ENCODE measurements at regions not wholly inside any gene's neighbourhood (a gene's known extent, or its start where the extent isn't known, plus 50 kb on each side); places are given as distances from the start of the nearest gene placed in this dataset.

DNA sequence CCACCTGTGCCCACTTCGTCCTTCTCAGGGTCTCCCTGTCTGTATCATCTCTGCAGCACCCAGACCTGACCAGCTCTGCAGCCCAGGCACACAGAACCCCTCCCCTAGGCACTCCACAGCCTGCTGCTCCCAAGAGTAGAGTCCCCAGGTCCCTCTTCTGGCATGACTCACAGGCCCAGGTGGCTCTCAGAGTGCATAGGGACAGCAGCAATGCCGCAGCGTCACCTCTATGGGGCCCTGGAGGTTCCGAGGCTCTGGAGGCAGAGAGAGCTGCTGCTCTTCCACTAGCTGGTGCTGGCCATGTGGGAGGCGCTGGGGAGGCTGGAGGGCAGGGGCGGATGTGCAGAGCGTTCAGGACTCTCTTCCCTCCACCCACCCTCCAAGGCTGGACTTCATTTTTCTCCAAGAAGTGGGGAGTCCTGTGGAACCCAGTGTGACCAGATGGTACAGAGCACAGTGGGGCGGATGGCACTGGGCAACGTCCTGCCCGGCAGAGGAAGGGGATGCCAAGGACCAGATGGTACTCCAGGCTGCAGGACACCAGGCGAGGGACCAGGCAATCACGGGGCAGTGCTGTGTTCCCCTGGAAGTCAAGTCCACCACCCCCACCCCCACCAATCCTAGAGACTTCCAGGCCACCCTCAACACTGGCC lies 151.7 kb downstream of the RBFOX3 start:
- DNase-seq (ENCODE audit: low read depth), result no peak
- no peak overlapping the region for H3K4me3 ChIP-seq (ENCODE audit: low read depth, low read length)
- TF ChIP-seq, protein P1, sequence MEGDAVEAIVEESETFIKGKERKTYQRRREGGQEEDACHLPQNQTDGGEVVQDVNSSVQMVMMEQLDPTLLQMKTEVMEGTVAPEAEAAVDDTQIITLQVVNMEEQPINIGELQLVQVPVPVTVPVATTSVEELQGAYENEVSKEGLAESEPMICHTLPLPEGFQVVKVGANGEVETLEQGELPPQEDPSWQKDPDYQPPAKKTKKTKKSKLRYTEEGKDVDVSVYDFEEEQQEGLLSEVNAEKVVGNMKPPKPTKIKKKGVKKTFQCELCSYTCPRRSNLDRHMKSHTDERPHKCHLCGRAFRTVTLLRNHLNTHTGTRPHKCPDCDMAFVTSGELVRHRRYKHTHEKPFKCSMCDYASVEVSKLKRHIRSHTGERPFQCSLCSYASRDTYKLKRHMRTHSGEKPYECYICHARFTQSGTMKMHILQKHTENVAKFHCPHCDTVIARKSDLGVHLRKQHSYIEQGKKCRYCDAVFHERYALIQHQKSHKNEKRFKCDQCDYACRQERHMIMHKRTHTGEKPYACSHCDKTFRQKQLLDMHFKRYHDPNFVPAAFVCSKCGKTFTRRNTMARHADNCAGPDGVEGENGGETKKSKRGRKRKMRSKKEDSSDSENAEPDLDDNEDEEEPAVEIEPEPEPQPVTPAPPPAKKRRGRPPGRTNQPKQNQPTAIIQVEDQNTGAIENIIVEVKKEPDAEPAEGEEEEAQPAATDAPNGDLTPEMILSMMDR (IDR thresholded peaks at IDR 0.05; ENCODE audit: insufficient read depth, low read length), result no peak

DNA sequence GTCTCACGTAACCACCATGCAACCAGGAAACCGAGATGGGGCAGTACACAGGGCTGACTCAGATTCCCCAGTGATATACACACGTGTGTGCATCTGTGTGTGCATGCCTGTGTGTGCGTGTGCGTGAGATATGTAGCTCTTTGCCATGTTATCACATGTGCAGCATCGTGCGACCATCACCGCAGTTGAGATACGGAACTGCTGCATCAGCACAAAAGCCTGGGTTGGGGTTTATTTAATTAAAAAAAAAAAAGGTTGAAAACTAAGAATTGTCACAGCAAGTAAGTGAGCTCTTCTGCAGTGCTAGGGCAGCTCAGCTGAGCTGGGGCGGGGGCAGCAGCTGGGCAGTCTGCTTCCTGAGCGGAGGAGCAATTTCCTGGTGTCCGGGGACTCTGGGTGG lies 152.5 kb downstream of the RBFOX3 start:
- DNase-seq (ENCODE audit: low read depth), result no peak
- H3K4me3 ChIP-seq (ENCODE audit: low read depth, low read length), result no peak overlapping the region
- TF ChIP-seq, protein P1 (IDR thresholded peaks at IDR 0.05; ENCODE audit: insufficient read depth, low read length), result no peak

DNA sequence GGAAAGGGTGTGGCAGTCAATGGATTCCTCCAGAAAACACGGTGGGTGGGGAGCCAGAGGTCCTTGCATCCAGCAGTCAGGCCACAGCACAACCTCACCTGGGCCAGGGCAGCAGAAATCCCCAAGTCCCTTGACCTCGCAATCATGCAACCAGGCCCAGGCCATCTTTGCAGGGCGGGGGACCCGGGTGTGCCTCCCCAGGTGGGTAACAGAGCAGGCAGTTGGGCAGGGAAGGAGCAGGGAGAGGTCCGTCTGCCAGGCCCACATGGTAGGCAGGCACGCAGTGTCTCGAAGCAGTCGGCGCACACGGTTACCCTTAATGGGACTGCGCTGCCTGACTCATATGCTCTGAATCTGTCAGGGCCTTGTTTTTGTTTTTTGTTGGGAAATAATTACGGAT lies 153.0 kb downstream of the RBFOX3 start:
- TF ChIP-seq, protein P1 (IDR thresholded peaks at IDR 0.05; ENCODE audit: insufficient read depth, low read length), result no peak

DNA sequence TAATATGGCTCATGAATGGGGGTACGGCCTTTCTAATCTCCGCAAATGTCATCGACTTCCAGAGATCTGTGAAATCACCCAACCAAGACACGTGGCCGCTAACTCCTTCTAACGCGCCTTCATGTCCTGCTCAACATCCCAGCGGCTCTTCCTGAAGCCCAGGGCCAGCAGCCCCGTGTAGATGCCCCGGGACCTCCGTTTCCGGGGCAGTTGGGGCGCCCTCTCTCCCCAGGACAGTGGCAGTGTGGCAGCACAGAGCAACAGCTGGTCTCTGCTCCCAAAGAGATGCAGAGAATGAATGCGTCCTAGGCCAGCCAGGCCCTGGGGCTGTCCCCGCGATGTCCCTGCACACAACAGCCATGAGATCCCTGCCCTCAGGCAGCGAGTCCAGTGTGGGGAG lies 153.5 kb downstream of the RBFOX3 start:
- DNase-seq (ENCODE audit: low read depth), result no peak
- TF ChIP-seq, protein P1 (IDR thresholded peaks at IDR 0.05; ENCODE audit: insufficient read depth, low read length), result no peak
- no peak overlapping the region for H3K4me3 ChIP-seq (ENCODE audit: low read depth, low read length)

More for the DNA sequence above, 153.0 kb downstream of the RBFOX3 start:
- DNase-seq (ENCODE audit: low read depth), result no peak
- H3K4me3 ChIP-seq (ENCODE audit: low read depth, low read length), result no peak overlapping the region

DNA sequence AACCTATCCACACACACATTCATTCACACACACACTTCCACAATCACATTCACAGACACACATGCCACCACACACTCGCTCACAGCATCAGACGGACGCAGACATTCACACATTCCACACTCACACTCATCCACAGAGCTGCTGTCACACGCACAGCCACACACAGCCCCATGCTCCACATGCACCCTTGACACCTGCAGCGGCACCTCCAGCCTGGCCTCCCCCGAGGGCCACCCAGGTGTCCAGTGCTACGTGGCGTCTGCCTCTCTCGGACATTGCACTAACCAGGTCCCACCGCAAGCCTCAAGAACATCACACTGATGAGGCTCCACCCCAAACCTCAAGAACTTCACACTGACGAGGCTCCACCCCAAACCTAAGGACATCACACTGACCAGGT lies 155.2 kb downstream of the RBFOX3 start:
- H3K4me3 ChIP-seq (ENCODE audit: low read depth, low read length), result no peak overlapping the region
- no peak for DNase-seq (ENCODE audit: low read depth)
- TF ChIP-seq, protein P1 (IDR thresholded peaks at IDR 0.05; ENCODE audit: insufficient read depth, low read length), result no peak

DNA sequence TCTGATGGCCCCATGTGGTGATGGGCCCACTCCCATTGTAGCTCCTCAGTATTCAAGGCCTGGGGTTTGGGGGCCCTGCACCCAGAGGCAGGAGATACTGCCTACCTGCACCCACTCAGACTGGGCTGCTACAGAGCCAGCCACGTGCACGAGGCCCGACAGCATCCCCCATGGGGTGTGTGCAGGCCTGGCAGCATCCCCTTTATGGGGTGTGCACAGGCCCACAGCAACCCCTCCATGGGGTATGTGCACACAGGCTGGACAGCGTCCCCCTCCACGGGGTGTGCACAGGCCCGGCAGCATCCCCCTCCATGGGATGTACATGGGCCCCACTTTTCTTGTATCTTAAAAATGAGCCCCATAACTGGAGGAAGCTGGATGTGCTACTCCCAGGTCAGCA lies 156.0 kb downstream of the RBFOX3 start:
- H3K4me3 ChIP-seq (ENCODE audit: low read depth, low read length), result no peak overlapping the region
- DNase-seq (ENCODE audit: low read depth), result no peak
- TF ChIP-seq, protein P1 (IDR thresholded peaks at IDR 0.05; ENCODE audit: insufficient read depth, low read length), result no peak

DNA sequence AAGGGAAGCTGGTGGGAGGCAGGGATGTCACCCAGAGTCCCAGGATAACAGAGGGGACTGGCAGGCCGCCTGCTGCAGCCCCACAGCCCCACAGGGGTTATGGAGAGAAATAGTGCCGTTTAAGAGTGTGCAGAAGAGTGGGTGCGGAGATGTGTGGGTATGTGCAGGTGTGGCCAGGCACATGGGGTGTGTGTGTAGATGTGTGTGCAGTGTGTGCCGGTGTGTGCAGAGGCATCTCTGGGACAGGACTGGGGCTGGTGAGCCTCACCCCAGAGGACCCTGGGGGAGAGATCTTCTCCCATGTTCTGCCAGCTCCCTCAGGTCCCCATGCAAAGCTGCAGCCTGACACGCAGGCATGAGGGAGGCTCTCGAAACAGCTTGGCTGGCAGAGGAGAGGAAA lies 157.4 kb downstream of the RBFOX3 start:
- H3K4me3 ChIP-seq (ENCODE audit: low read depth, low read length), result no peak overlapping the region
- TF ChIP-seq, protein P1 (IDR thresholded peaks at IDR 0.05; ENCODE audit: insufficient read depth, low read length), result no peak
- DNase-seq (ENCODE audit: low read depth), result no peak

All from fibroblast of the aortic adventitia (primary cell).